GM20000 (cell line): ENCODE measurements at regions not wholly inside any gene's neighbourhood (a gene's known extent, or its start where the extent isn't known, plus 50 kb on each side); places are given as distances from the start of the nearest gene placed in this dataset.

Experiments
- DNase-seq: peaks from one replicate; pipeline ENCODE4 v3.0.0; 2012; ENCODE audit warnings: low spot score
- TF ChIP-seq, protein P1 (sequence below): IDR thresholded peaks from 2 replicates; pipeline ENCODE4 v1.5.1; 2012; ENCODE audit warnings: mild to moderate bottlenecking, control low read depth; ENCODE audit errors: extremely low read depth, missing control alignments

- TF ChIP-seq, protein P1, sequence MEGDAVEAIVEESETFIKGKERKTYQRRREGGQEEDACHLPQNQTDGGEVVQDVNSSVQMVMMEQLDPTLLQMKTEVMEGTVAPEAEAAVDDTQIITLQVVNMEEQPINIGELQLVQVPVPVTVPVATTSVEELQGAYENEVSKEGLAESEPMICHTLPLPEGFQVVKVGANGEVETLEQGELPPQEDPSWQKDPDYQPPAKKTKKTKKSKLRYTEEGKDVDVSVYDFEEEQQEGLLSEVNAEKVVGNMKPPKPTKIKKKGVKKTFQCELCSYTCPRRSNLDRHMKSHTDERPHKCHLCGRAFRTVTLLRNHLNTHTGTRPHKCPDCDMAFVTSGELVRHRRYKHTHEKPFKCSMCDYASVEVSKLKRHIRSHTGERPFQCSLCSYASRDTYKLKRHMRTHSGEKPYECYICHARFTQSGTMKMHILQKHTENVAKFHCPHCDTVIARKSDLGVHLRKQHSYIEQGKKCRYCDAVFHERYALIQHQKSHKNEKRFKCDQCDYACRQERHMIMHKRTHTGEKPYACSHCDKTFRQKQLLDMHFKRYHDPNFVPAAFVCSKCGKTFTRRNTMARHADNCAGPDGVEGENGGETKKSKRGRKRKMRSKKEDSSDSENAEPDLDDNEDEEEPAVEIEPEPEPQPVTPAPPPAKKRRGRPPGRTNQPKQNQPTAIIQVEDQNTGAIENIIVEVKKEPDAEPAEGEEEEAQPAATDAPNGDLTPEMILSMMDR, result no peak
- DNase-seq, result no peak
Observed at GRCh38 chr6:139544701-139545057, 170.2 kb upstream of the CITED2 start.

DNA sequence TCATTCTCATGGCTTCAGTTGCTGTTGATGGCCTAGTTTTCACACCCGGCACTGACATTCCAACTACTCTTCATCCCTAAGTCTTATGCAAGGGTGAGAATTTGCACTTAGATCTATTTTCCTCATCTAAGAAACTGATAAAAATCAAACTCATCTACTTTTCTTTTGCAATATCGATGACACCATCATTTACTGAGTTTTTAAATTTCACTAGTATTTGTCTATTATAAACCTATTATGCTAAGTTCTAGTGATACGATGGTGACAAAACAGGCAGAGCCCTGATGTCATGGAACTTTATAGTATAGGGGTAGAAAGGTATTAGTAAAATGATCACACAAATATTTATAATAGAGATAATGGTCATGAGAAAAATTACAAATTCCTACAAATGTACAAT is 167.9 kb upstream of the CITED2 start:
- DNase-seq, result no peak
- TF ChIP-seq, protein P1, result no peak

DNA sequence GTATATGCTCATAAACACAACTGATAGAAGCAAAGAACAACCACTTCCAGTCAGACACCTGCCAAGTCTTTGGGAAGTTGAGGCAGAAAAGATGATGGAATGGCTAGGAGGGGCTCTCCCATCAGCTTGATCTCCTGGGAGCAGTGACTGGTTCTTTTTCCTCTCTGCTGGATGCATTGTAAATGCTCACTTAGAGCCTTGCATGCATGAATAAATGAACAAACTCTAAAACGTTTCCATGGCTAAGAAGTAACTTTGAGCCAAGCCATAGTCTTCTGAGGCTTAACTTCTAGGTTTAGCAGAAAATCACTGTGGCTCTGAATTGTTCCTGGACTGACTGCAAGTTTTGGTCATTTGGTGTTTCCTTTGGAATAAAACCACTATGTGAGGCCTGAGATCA is 166.4 kb upstream of the CITED2 start:
- TF ChIP-seq, protein P1, result no peak

GRCh38 chr6:139540276-139540675 is 165.8 kb upstream of the CITED2 start:
- TF ChIP-seq, protein P1, result no peak
- DNase-seq, result peak; percentile 23

More for the DNA sequence above, 166.4 kb upstream of the CITED2 start:
- DNase-seq, result no peak

- DNase-seq, result no peak
- TF ChIP-seq, protein P1, result no peak
Observed at GRCh38 chr6:139539852-139540251, 165.4 kb upstream of the CITED2 start.

DNA sequence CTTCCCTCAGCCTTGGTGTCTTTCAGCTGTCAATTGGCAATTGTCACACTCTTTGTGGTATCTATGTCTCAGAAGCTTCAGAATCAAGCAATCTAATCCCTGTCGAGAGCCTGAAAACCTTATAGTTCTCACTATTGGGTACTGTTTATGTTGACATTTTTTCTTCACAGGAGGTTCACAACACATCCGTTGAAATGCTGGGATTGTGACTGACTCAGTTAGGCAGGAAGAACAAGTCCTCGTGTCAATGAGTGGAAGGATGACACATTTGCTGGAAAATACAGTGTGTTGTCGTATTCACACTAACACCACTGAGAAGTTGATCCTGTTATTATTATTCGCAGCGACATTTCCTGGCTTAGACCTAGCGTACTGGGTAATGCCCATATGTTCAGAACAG is 163.9 kb upstream of the CITED2 start:
- TF ChIP-seq, protein P1, result no peak

DNA sequence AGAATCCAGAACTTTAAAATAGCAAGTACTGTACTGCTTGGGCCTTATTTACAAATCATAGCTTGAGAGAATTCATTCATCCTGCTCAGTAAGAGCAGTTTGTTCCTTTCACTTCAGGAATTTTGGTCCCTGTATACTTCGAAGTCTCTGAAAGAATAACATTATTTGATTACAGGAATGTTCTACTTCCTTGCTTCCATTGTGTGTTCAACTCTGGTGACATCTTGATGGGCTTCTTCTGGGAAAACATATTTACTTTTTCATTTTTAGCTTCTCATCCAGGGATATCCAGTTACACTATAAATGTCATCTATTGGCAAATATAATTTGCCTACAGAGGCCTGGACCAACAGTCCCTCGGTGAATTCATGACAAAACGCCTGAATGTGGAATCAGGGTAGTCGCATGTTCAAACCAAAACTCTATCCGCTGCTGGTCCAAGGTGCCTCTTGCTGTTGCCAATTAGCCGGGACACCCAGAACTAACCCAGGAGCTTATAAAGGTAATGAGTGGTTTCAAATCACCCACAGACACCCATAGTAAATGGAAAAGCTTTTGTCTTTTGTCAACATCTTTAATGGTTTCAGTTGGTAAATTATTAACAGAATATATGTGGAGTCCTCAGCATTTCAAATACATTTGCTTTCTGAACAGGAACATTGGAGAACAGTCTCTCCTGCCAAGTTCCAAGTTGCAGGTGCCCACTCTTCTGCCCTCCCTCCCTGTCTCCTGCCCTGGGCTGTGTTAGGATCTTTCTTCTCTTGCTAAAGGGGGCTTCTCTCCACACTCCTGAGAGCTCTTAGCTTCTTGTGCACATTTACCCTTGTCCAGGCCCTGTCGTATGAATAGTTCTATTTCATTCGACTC is 162.5 kb upstream of the CITED2 start:
- DNase-seq, result no peak
- TF ChIP-seq, protein P1, result no peak

More for the DNA sequence above, 163.9 kb upstream of the CITED2 start:
- no peak for DNase-seq
